Tibial artery (tissue), 4 donors: ENCODE measurements at regions not wholly inside any gene's neighbourhood (a gene's known extent, or its start where the extent isn't known, plus 50 kb on each side); places are given as distances from the start of the nearest gene placed in this dataset.
"Not testable (repeated sequence)": the region's sequence is repeated elsewhere in the genome, so short reads cannot be mapped to it uniquely, and the experiment has no call there.

Source experiments
- DNase-seq, 2 donors: peaks; one replicate each; pipeline ENCODE4 v3.0.0-alpha.2; 2019
- H3K27ac ChIP-seq, 2 donors: fragments of 200-600 bp; sonication (generic) in 1 of 2; 1 replicate in 1 of 2; 2 replicates in 1 of 2; pipeline ENCODE4 v1.5.1; 2018 to 2019; ENCODE audit warnings: mild to moderate bottlenecking in 1 of 2
- H3K27me3 ChIP-seq, 2 donors: fragments of 200-600 bp; sonication (generic) in 1 of 2; one replicate each; pipeline versions ENCODE4 v1.5.1 to v1.6.0; 2016 to 2019
- H3K36me3 ChIP-seq, 3 donors: fragments of 200-600 bp; sonication (generic) in 2 of 3; one replicate each; pipeline ENCODE4 v1.5.1; 2016 to 2019; ENCODE audit warnings: mild to moderate bottlenecking in 2 of 3
- H3K4me1 ChIP-seq, 4 donors: fragments of 200-600 bp; sonication (generic) in 2 of 4; 1 replicate in 3 of 4; 2 replicates in 1 of 4; pipeline ENCODE4 v1.5.1; 2016 to 2019
- H3K4me3 ChIP-seq, 2 donors: fragments of 200-600 bp; sonication (generic) in 1 of 2; 1 replicate in 1 of 2; 2 replicates in 1 of 2; pipeline ENCODE4 v1.5.1; 2018 to 2019; ENCODE audit warnings: mild to moderate bottlenecking in 2 of 2
- H3K9me3 ChIP-seq, 3 donors: fragments of 200-600 bp; sonication (generic) in 1 of 3; one replicate each; pipeline ENCODE4 v1.5.1; 2016 to 2019
- intact Hi-C: fragments of 100-400 bp; cut with DNase I; formaldehyde crosslinking; loops from one replicate; pipeline ENCODE4 v1.15.0; 2023; ENCODE audit warnings: low total_unique reads
- TF ChIP-seq, protein P1 (sequence below), 2 experiments: fragments of 200-600 bp in 1 of 2; fragments of 450-650 bp in 1 of 2; IDR thresholded peaks; one replicate each; pipeline ENCODE4 v1.5.1; 2017 to 2019; ENCODE audit warnings: antibody characterized with exemption in 2 of 2, mild to moderate bottlenecking in 1 of 2, moderate library complexity in 1 of 2

DNA sequence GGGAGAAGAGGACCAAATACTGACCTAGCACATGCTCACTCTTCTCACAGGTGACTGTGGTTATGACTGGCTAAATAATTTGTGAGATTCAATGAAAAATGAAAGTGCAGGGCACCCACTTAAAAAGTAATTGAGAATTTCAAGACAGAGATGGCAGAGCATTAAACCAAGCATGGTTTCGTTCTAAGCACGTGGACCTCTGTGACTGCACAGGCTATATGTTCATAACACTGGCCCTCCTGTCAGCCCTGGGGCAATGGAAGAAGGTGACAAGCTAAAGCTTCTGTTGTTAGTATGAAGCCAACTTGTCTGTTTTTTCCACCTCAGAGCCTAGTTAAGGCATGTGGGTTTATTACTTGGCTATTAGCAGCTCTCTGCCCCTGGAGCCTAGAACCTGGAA, 130.9 kb downstream of the FASLG start:
- no peak overlapping the region for H3K4me3 ChIP-seq
- no peaks in the 10 kb centered on the region for H3K9me3 ChIP-seq
- H3K4me1 ChIP-seq: no peaks in the 10 kb centered on the region
- TF ChIP-seq, protein P1, sequence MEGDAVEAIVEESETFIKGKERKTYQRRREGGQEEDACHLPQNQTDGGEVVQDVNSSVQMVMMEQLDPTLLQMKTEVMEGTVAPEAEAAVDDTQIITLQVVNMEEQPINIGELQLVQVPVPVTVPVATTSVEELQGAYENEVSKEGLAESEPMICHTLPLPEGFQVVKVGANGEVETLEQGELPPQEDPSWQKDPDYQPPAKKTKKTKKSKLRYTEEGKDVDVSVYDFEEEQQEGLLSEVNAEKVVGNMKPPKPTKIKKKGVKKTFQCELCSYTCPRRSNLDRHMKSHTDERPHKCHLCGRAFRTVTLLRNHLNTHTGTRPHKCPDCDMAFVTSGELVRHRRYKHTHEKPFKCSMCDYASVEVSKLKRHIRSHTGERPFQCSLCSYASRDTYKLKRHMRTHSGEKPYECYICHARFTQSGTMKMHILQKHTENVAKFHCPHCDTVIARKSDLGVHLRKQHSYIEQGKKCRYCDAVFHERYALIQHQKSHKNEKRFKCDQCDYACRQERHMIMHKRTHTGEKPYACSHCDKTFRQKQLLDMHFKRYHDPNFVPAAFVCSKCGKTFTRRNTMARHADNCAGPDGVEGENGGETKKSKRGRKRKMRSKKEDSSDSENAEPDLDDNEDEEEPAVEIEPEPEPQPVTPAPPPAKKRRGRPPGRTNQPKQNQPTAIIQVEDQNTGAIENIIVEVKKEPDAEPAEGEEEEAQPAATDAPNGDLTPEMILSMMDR (IDR thresholded peaks at IDR 0.05): no peak
- no peaks in the 10 kb centered on the region for H3K36me3 ChIP-seq
- no peak for DNase-seq
- intact Hi-C loops: no loop called here
- H3K27me3 ChIP-seq: no peaks in the 10 kb centered on the region
- no peak overlapping the region for H3K27ac ChIP-seq

DNA sequence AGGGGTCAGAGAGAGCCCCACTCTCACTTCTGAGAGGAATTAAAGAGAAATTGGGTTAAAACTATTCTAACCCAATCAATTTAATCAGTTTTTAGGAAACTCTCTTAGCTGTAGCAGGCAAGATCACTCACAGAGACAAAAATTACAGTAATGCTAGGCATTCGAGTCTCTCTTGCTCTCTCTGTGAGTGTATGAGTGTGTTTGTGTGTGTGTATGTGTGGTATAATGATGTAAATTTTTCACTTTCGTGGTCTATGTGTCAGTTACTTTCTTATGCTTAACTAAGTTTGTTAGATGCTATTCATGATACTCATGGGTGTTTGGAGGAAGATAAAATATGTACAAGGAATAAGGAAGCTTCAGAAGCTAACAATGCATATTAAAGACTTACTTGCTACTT, 131.3 kb downstream of the FASLG start:
- no peak for DNase-seq
- H3K27me3 ChIP-seq: no peaks in the 10 kb centered on the region
- TF ChIP-seq, protein P1 (IDR thresholded peaks at IDR 0.05): no peak
- H3K36me3 ChIP-seq: no peaks in the 10 kb centered on the region
- no peak overlapping the region for H3K4me3 ChIP-seq
- intact Hi-C loops: no loop called here
- H3K27ac ChIP-seq: no peak overlapping the region
- no peaks in the 10 kb centered on the region for H3K9me3 ChIP-seq
- H3K4me1 ChIP-seq: no peaks in the 10 kb centered on the region

DNA sequence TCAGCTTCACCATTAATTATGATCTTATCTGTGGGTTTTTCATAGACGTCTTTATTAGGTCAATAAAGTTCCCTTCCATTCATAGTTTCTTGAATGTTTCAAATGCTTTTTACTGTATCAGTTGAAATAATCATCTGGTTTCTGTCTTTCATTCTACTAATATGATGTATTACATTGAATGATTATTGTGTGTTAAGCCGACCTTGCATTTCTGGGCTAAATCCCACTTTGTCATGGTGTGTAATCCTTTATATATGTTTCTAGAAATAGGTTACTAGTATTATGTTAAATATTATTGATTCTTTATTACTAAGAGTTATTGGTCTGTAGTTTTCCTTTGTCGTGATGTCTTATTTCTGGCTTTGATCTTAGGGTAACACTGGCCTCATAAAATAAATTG, 134.9 kb downstream of the FASLG start:
- DNase-seq: no peak
- Histone ChIP-seq H3K9me3 (no peaks in the 10 kb centered on the region), H3K27me3 (no peaks in the 10 kb centered on the region), H3K36me3 (no peaks in the 10 kb centered on the region), H3K4me1 (no peaks in the 10 kb centered on the region), H3K27ac (no peak overlapping the region), H3K4me3 (no peak overlapping the region)
- intact Hi-C loops: no loop called here
- TF ChIP-seq, protein P1 (IDR thresholded peaks at IDR 0.05): no peak

DNA sequence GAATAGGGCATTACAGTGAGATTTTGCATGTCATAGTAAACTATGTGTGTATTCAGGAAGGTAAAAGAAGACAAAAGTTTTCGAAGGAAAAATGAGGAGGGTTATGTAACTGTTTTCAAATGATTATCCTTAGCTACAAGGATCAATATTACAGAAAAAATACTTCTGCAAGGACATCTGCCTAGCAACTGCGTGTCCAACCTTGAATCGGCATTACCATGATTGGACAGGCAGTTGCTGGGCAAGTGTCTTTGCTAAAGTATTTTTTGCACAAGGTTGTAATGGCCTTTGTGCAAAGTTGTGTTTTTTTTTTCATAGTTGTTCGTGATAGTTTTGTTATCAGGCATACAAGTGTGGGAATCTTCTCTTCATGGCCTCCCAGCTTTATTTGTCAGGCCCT, 136.8 kb downstream of the FASLG start:
- intact Hi-C loops: no loop called here

DNA sequence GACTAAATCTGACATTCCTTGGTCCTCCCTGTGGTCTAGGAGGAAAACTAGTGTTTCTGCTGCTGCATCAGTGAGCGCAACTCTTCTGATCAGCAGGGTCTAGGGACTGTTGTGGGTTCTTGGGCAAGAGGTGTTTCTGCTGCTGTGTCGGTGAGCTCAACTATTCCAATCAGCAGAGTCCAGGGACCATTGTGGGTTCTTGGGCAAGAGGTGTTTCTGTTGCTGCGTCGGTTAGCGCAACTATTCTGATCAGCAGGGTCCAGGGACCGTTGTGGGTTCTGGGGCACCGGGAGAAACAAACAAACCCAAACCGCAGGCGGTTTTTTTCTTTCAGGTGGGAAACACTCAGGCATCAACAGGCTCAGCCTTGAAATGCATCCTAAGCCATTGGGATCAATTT, 140.9 kb downstream of the FASLG start:
- H3K27ac ChIP-seq, DNase-seq, intact Hi-C loops, H3K4me1 ChIP-seq, H3K27me3 ChIP-seq, H3K36me3 ChIP-seq, H3K4me3 ChIP-seq, H3K9me3 ChIP-seq: not testable (repeated sequence)

More for the DNA sequence above, 136.8 kb downstream of the FASLG start:
- H3K27me3 ChIP-seq: no peaks in the 10 kb centered on the region
- no peak overlapping the region for H3K27ac ChIP-seq
- TF ChIP-seq, protein P1 (IDR thresholded peaks at IDR 0.05): no peak
- DNase-seq: no peak
- H3K4me1 ChIP-seq: no peaks in the 10 kb centered on the region
- no peaks in the 10 kb centered on the region for H3K9me3 ChIP-seq
- H3K4me3 ChIP-seq: no peak overlapping the region
- H3K36me3 ChIP-seq: no peaks in the 10 kb centered on the region

DNA sequence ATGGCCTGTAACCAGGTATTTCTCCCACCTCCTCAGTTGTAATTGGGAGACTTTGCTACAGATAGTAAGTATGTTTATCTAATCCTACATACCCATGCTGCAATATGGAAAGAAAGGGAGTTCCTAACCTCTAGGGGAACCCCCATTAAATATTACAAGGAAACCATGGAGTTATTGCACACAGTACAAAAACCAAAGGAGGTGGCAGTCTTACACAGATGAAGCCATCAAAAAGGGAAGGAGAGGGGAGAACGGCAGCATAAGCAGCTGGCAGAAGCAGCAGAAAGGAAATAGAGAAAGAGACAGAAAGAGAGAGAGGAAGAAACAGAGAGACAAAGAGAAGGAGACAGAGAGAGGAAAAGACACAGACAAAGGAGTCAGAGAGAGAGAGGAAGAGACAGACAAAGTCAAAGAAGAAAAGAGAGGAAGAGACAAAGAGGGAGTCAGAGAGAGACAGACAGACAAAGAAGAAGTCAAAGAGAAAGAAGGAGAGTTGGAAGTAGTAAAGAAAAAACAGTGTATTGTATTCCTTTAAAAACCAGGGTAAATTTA, 142.9 kb downstream of the FASLG start:
- DNase-seq: no peak
- Histone ChIP-seq H3K27ac (no peak overlapping the region), H3K4me3 (no peak overlapping the region), H3K27me3 (no peaks in the 10 kb centered on the region), H3K4me1 (no peaks in the 10 kb centered on the region), H3K36me3 (no peaks in the 10 kb centered on the region), H3K9me3 (peaks cover 0 to 7% (median 0%) of the 10 kb centered on the region in 3 donors)
- intact Hi-C loops: no loop called here
- TF ChIP-seq, protein P1 (IDR thresholded peaks at IDR 0.05): no peak
